ENCODE measurements at regions not wholly inside any gene's neighbourhood (a gene's known extent, or its start where the extent isn't known, plus 50 kb on each side); places are given as distances from the start of the nearest gene placed in this dataset.

DNA sequence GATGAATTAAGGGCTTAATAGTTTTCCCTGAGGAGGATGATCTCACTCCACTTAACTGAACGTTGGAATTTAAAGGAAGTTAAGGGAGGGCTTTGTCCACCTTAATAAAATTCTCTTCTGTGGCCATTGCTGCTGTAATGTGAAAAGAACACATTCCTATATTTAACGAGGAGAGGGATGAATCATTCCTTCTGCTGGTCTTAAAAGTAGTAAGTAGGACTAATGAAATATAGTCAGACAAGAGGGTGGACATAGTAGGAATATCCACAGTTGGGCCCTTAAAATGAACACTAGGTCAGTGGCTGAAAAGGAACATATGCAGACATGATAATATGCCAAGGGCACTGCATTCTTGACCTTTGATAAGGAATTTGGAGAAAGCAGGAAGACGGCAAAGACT lies 405.6 kb downstream of the PMP22 start:
- no peaks in the 10 kb centered on the region for H3K9me3 ChIP-seq
- H3K9ac ChIP-seq, result no peak overlapping the region
- no peaks in the 10 kb centered on the region for H3K27me3 ChIP-seq
- no peak overlapping the region for H3K27ac ChIP-seq
- no peak overlapping the region for H3K4me3 ChIP-seq
- H3K36me3 ChIP-seq, result no peaks in the 10 kb centered on the region
- H3K4me2 ChIP-seq, result no peak overlapping the region
- H4K20me1 ChIP-seq, result no peaks in the 10 kb centered on the region
- no peak for TF ChIP-seq Cebpa-rat (IDR thresholded peaks at IDR 0.05)
- no peaks in the 10 kb centered on the region for H3K4me1 ChIP-seq

GRCh38 chr17:14856176-14856575 lies 408.9 kb downstream of the PMP22 start:
- Histone ChIP-seq H3K4me1 (no peaks in the 10 kb centered on the region), H3K4me3 (no peak overlapping the region), H3K36me3 (no peaks in the 10 kb centered on the region), H3K27me3 (no peaks in the 10 kb centered on the region), H4K20me1 (no peaks in the 10 kb centered on the region), H3K9ac (no peak overlapping the region), H3K9me3 (no peaks in the 10 kb centered on the region), H3K4me2 (no peak overlapping the region), H3K27ac (no peak overlapping the region)
- no peak for TF ChIP-seq Cebpa-rat (IDR thresholded peaks at IDR 0.05)

- no peak overlapping the region for H3K27ac ChIP-seq
- H3K36me3 ChIP-seq, result no peaks in the 10 kb centered on the region
- no peaks in the 10 kb centered on the region for H3K27me3 ChIP-seq
- TF ChIP-seq Cebpa-rat (IDR thresholded peaks at IDR 0.05), result no peak
- no peak overlapping the region for H3K9ac ChIP-seq
- H3K4me1 ChIP-seq, result no peaks in the 10 kb centered on the region
- no peak overlapping the region for H3K4me3 ChIP-seq
- H3K9me3 ChIP-seq, result no peaks in the 10 kb centered on the region
- H3K4me2 ChIP-seq, result no peak overlapping the region
- H4K20me1 ChIP-seq, result no peaks in the 10 kb centered on the region
Measured at GRCh38 chr17:14854691-14855090, 410.4 kb downstream of the PMP22 start.

GRCh38 chr17:14845591-14846281 lies 419.4 kb downstream of the PMP22 start:
- Histone ChIP-seq H3K36me3 (no peaks in the 10 kb centered on the region), H4K20me1 (no peaks in the 10 kb centered on the region), H3K27me3 (no peaks in the 10 kb centered on the region), H3K4me2 (no peak overlapping the region), H3K9me3 (peaks cover 5% of the 10 kb centered on the region; the same call in 1 of the 2 replicates), H3K4me3 (no peak overlapping the region), H3K27ac (no peak overlapping the region), H3K4me1 (no peaks in the 10 kb centered on the region), H3K9ac (no peak overlapping the region)
- TF ChIP-seq Cebpa-rat (IDR thresholded peaks at IDR 0.05), result no peak

DNA sequence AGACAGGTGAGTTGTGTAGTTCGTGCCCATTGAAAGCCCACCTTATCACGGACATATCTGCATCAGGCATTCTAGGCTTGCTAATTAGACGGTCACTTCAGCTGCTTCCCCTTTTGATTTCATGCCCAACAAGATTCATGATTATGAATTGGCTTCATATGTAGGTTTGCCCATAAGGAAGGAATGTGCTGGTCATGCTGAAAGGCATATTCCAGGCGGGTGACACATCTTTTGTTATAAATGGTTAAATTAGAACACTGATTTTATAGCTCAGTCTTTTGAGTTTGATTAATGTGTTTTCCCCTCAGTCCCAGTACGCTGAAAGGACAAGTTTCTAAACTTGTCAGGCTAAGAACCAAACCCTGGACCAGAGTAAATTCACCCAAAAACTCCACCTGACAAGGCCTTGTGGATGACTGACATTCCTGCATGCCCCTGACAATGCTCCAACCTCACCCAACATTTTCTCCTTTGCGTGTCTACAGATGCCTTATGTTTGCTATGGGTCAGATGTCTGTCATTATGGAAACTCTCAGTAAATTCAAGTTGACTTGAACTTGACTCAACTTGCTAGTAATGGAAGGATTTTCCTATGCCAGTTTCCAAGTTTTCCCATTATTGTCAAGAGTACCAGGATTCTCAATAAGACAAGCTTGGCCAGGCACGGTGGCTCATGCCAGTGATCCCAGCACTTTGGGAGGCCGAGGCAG lies 421.9 kb downstream of the PMP22 start:
- Histone ChIP-seq H3K36me3 (no peaks in the 10 kb centered on the region), H3K4me2 (no peak overlapping the region), H3K27ac (no peak overlapping the region), H3K4me3 (no peak overlapping the region), H3K9ac (no peak overlapping the region), H3K4me1 (no peaks in the 10 kb centered on the region), H3K9me3 (no peaks in the 10 kb centered on the region), H4K20me1 (no peaks in the 10 kb centered on the region), H3K27me3 (no peaks in the 10 kb centered on the region)
- no peak for TF ChIP-seq Cebpa-rat (IDR thresholded peaks at IDR 0.05)

DNA sequence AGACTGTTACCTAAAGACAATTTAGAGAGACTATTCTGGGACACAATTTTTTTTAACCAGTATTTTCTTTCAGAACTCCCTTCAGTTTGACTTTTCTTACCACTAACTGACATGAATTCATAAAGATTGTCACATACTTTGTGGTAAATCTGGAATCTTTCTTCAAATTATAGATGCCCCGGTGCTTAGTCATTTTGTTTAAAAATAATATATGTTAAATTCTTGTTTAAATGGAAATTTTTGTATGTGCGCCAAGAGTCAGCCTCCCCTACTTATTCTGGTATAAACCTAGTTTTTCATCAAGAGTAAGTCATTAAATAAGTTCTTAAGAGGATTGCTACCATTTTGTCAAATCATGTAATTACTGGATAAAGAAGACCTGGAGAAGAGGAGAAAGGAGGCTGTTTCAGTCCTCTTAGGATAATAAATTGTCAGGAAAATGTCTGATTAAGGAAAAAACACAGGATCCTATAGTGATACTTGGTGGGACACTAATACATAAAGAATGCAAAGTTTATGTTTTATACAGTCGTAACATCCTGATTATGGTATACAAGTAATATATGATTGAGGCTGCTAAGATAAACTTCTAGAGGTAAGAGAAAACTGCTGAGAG lies 424.4 kb downstream of the PMP22 start:
- no peak for TF ChIP-seq Cebpa-rat (IDR thresholded peaks at IDR 0.05)

DNA sequence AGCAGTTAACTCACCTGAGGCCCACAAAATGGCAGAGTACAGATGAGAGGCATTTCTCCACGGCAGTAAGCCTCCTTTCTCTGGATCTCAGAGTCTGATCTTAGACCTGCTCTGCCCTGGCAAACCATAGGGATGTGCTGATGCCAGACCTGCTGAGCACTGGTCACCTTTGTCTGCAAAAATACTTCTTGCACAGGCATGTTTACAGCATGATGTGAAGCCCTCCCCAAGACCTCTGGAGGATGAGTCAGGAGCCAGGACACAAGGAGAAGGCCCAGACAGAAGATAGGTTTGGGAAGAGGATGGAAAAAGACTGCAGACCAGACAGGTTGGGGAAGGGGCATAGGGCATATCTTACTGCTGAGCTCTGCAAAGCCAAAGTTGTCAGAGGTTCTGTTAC lies 426.6 kb downstream of the PMP22 start:
- no peak overlapping the region for H3K4me2 ChIP-seq
- H3K9ac ChIP-seq, result no peak overlapping the region
- no peak overlapping the region for H3K27ac ChIP-seq
- no peaks in the 10 kb centered on the region for H3K36me3 ChIP-seq
- peaks cover 18% of the 10 kb centered on the region for H3K9me3 ChIP-seq
- H3K4me1 ChIP-seq, result peaks cover 2% of the 10 kb centered on the region; the same call in 1 of the 2 replicates
- H3K4me3 ChIP-seq, result no peak overlapping the region
- no peaks in the 10 kb centered on the region for H4K20me1 ChIP-seq
- TF ChIP-seq Cebpa-rat (IDR thresholded peaks at IDR 0.05), result no peak
- H3K27me3 ChIP-seq, result no peaks in the 10 kb centered on the region

More for the DNA sequence above, 424.4 kb downstream of the PMP22 start:
- Histone ChIP-seq H3K4me2 (no peak overlapping the region), H3K36me3 (no peaks in the 10 kb centered on the region), H3K27ac (no peak overlapping the region), H3K4me3 (no peak overlapping the region), H4K20me1 (no peaks in the 10 kb centered on the region), H3K9ac (no peak overlapping the region), H3K4me1 (no peaks in the 10 kb centered on the region), H3K27me3 (no peaks in the 10 kb centered on the region), H3K9me3 (0 out of 2 replicates have a peak, but pooled peaks cover under 1% of the 10 kb centered on the region)

DNA sequence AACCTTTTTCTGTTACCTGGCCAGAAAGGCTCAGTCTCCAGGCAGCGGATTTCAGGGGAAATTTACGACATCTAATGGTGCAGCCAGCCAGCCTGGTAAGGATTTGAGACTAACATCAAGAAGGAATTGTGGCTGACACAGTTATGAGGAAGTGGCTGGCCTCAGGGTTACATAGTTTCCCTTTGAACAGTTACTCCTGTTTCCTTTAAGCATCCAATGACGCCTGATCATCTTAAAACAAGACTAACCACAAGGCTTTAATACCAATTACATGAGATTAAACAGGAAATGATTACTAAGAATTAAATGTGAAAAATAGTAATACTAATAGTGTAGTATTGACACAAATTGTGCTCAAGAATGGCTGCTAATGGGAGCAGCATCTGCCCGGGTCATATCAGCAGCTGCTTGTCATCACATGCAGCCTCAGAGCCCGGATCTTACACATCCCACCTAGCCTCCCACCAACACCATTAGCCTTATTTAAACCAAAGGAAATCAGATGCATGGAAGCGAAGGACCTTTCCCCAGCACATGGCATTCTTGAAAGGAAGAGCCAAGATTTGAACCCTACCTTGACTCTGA lies 431.8 kb downstream of the PMP22 start:
- Histone ChIP-seq H3K9ac (no peak overlapping the region), H3K27ac (no peak overlapping the region), H3K4me1 (peaks cover 10% of the 10 kb centered on the region; the same call in 1 of the 2 replicates), H3K4me2 (peak overlapping the region; percentile 29; the same call in 1 of the 2 replicates), H3K27me3 (no peaks in the 10 kb centered on the region), H3K9me3 (peaks cover 18% of the 10 kb centered on the region), H3K36me3 (no peaks in the 10 kb centered on the region), H3K4me3 (no peak overlapping the region), H4K20me1 (no peaks in the 10 kb centered on the region)
- TF ChIP-seq Cebpa-rat (IDR thresholded peaks at IDR 0.05), result no peak

DNA sequence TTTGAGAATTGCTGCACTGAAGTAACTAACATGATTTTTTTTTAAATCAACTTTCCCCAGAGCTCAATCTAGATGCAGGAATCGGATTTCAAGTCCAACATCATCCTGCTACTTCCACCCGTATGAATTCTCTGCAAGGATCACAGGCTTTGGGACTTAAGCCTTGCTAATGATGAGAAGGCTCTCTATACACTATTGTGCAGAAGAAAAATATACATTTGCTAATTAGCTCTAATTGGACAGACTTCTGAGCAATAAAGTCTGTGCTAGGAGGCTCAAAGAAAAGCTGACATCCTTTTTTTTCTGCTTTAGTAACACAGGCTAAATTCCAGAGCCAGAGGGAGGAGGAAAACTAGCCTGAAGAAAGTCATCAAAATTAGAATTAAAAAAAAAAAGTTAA lies 433.6 kb downstream of the PMP22 start:
- peaks cover 10% of the 10 kb centered on the region; the same call in 1 of the 2 replicates for H3K4me1 ChIP-seq
- H3K27me3 ChIP-seq, result no peaks in the 10 kb centered on the region
- no peak for TF ChIP-seq Cebpa-rat (IDR thresholded peaks at IDR 0.05)

More for the DNA sequence above, 433.6 kb downstream of the PMP22 start:
- Histone ChIP-seq H3K9ac (no peak overlapping the region), H3K9me3 (peaks cover 18% of the 10 kb centered on the region), H3K36me3 (no peaks in the 10 kb centered on the region), H3K4me2 (no peak overlapping the region), H3K4me3 (no peak overlapping the region), H4K20me1 (no peaks in the 10 kb centered on the region), H3K27ac (no peak overlapping the region)
